ENCODE measurements at regions not wholly inside any gene's neighbourhood (a gene's known extent, or its start where the extent isn't known, plus 50 kb on each side); places are given as distances from the start of the nearest gene placed in this dataset.

DNA sequence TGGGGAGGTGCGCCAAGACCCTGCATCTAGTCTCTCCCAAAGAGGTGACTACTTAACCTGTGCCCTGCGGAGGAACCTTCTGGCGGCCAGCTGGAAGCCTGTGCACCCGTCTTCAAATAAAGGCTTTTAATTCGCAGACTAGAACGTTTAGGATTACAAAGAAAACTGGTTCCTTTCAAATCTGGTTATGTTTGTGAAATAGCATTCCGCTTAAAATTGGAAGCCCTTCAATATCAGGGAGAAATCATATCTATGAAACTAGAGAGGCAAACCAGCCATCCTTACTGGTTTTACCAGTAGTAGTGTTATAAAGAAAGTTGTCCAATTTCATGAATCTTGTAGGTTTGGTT, 250.8 kb downstream of the FAM72C start (continued):
- TF ChIP-seq, protein P1, sequence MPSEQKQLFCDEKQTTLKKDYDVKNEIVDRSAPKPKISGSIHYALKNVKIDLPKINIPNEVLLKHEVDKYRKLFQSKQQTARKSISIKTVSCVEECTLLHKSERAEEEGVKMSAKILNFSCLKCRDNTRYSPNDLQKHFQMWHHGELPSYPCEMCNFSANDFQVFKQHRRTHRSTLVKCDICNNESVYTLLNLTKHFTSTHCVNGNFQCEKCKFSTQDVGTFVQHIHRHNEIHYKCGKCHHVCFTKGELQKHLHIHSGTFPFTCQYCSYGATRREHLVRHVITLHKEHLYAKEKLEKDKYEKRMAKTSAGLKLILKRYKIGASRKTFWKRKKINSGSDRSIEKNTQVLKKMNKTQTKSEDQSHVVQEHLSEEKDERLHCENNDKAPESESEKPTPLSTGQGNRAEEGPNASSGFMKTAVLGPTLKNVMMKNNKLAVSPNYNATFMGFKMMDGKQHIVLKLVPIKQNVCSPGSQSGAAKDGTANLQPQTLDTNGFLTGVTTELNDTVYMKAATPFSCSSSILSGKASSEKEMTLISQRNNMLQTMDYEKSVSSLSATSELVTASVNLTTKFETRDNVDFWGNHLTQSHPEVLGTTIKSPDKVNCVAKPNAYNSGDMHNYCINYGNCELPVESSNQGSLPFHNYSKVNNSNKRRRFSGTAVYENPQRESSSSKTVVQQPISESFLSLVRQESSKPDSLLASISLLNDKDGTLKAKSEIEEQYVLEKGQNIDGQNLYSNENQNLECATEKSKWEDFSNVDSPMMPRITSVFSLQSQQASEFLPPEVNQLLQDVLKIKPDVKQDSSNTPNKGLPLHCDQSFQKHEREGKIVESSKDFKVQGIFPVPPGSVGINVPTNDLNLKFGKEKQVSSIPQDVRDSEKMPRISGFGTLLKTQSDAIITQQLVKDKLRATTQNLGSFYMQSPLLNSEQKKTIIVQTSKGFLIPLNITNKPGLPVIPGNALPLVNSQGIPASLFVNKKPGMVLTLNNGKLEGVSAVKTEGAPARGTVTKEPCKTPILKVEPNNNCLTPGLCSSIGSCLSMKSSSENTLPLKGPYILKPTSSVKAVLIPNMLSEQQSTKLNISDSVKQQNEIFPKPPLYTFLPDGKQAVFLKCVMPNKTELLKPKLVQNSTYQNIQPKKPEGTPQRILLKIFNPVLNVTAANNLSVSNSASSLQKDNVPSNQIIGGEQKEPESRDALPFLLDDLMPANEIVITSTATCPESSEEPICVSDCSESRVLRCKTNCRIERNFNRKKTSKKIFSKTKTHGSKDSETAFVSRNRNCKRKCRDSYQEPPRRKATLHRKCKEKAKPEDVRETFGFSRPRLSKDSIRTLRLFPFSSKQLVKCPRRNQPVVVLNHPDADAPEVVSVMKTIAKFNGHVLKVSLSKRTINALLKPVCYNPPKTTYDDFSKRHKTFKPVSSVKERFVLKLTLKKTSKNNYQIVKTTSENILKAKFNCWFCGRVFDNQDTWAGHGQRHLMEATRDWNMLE (tag by site-specific recombination; conservative IDR thresholded peaks at IDR 0.05; ENCODE audit: low read depth), result peak; percentile 68
- no peak for TF ChIP-seq ZNF654 (tag by site-specific recombination; IDR thresholded peaks at IDR 0.05; ENCODE audit: low read depth)
- no peak for TF ChIP-seq ZNF239 (tag by site-specific recombination; IDR thresholded peaks at IDR 0.05)
- peak; percentile 1; the same call in 1 of the 2 replicates for TF ChIP-seq SP3 (tag by site-specific recombination; IDR thresholded peaks at IDR 0.05)
- TF ChIP-seq, protein P2, sequence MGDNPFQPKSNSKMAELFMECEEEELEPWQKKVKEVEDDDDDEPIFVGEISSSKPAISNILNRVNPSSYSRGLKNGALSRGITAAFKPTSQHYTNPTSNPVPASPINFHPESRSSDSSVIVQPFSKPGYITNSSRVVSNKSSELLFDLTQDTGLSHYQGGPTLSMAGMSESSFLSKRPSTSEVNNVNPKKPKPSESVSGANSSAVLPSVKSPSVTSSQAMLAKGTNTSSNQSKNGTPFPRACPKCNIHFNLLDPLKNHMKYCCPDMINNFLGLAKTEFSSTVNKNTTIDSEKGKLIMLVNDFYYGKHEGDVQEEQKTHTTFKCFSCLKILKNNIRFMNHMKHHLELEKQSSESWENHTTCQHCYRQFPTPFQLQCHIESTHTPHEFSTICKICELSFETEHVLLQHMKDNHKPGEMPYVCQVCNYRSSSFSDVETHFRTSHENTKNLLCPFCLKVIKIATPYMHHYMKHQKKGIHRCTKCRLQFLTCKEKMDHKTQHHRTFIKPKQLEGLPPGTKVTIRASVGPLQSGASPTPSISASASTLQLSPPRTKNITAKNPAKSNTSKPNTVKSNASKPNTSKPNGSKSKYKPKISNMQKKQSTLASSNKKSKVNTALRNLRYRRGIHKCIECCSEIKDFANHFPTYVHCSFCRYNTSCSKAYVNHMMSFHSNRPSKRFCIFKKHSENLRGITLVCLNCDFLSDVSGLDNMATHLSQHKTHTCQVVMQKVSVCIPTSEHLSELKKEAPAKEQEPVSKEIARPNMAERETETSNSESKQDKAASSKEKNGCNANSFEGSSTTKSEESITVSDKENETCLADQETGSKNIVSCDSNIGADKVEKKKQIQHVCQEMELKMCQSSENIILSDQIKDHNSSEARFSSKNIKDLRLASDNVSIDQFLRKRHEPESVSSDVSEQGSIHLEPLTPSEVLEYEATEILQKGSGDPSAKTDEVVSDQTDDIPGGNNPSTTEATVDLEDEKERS (tag by site-specific recombination; IDR thresholded peaks at IDR 0.05), result no peak
- TF ChIP-seq, protein P3, sequence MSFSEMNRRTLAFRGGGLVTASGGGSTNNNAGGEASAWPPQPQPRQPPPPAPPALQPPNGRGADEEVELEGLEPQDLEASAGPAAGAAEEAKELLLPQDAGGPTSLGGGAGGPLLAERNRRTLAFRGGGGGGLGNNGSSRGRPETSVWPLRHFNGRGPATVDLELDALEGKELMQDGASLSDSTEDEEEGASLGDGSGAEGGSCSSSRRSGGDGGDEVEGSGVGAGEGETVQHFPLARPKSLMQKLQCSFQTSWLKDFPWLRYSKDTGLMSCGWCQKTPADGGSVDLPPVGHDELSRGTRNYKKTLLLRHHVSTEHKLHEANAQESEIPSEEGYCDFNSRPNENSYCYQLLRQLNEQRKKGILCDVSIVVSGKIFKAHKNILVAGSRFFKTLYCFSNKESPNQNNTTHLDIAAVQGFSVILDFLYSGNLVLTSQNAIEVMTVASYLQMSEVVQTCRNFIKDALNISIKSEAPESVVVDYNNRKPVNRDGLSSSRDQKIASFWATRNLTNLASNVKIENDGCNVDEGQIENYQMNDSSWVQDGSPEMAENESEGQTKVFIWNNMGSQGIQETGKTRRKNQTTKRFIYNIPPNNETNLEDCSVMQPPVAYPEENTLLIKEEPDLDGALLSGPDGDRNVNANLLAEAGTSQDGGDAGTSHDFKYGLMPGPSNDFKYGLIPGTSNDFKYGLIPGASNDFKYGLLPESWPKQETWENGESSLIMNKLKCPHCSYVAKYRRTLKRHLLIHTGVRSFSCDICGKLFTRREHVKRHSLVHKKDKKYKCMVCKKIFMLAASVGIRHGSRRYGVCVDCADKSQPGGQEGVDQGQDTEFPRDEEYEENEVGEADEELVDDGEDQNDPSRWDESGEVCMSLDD (tag by site-specific recombination; IDR thresholded peaks at IDR 0.05), result 0 out of 2 replicates have a peak, but pooled peaks have one; percentile 14
- TF ChIP-seq OVOL3 (tag by site-specific recombination; IDR thresholded peaks at IDR 0.05), result no peak
- TF ChIP-seq ZNF600 (tag by site-specific recombination; IDR thresholded peaks at IDR 0.05), result no peak
- TF ChIP-seq ZNF335 (tag by site-specific recombination; conservative IDR thresholded peaks at IDR 0.05), result peak; percentile 85
- no peak for TF ChIP-seq ZNF362 (tag by site-specific recombination; IDR thresholded peaks at IDR 0.05)
- no peak for TF ChIP-seq ZNF184 (tag by site-specific recombination; IDR thresholded peaks at IDR 0.05)
- TF ChIP-seq ZNF558 (tag by site-specific recombination; IDR thresholded peaks at IDR 0.05), result no peak
- TF ChIP-seq ZNF311 (tag by site-specific recombination; IDR thresholded peaks at IDR 0.05; ENCODE audit: borderline replicate concordance), result no peak
- TF ChIP-seq KLF8 (tag by site-specific recombination; IDR thresholded peaks at IDR 0.05), result no peak
- no peak for TF ChIP-seq ZBTB6 (tag by site-specific recombination; IDR thresholded peaks at IDR 0.05)
